ENCODE measurements at regions not wholly inside any gene's neighbourhood (a gene's known extent, or its start where the extent isn't known, plus 50 kb on each side); places are given as distances from the start of the nearest gene placed in this dataset.
A peak's percentile ranks its signal among the peaks of the same experiment; 100 is the strongest.
"Not testable (repeated sequence)": the region's sequence is repeated elsewhere in the genome, so short reads cannot be mapped to it uniquely, and the experiment has no call there.

DNA sequence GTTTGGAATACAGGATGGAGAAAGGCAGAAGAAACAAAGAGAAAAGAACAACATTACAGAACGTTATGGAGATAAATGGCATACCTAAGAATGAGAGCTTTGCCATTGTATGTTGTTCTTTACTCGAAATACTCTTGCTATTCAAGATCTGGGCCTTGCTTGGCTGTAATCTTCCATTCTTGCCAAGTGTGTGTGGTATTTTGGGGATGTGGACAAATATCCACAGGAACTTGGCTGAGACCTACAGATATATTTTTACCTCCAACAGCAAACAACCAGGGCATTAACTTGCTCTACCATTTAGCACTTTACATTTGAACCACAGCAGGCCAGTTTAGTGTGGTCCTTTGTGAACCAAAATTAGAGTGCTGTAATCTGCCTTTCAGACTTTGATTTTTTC is 76.3 kb downstream of the DKK1 start:
- TF ChIP-seq, protein P1, sequence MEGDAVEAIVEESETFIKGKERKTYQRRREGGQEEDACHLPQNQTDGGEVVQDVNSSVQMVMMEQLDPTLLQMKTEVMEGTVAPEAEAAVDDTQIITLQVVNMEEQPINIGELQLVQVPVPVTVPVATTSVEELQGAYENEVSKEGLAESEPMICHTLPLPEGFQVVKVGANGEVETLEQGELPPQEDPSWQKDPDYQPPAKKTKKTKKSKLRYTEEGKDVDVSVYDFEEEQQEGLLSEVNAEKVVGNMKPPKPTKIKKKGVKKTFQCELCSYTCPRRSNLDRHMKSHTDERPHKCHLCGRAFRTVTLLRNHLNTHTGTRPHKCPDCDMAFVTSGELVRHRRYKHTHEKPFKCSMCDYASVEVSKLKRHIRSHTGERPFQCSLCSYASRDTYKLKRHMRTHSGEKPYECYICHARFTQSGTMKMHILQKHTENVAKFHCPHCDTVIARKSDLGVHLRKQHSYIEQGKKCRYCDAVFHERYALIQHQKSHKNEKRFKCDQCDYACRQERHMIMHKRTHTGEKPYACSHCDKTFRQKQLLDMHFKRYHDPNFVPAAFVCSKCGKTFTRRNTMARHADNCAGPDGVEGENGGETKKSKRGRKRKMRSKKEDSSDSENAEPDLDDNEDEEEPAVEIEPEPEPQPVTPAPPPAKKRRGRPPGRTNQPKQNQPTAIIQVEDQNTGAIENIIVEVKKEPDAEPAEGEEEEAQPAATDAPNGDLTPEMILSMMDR (IDR thresholded peaks at IDR 0.05; ENCODE audit: low read depth, low read length): no peak
- in situ Hi-C loops (cut with HindIII; ENCODE audit: low sequenced_read_pairs): no loop called here
- DNase-seq (ENCODE audit: low read depth, low spot score): peak; percentile 62
- no peak overlapping the region for H3K4me3 ChIP-seq (ENCODE audit: low read depth, low read length)

DNA sequence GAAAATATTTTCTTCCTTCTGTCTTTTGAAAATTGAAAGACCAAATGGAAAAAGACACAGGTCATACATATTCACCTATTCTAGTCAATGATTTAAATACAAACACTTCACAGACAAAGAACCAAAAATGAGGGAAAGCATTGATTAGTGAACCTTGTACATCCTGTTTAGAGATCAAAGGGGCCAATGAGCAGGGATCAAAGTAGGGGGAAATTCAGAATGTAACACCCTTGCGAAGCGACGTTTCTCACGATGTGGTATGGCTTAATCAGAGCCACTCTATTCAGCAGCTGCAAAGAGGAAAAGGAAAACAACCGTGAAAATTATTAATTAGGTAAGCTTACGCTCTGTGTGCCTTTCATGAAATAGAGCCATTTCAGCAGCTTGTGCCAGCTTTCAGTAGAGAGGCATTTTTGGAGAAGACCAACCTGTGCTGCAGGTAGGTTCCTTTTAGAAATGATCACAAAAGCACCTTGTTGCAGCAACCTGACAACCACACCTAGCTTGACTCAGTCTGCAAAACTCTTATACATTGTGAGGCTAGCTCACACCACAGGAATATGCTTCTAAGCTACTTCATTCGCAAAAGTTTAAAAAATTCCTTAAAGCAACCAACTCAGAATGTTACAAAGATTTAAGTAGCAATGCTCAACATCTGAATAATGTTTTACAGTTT is 78.0 kb downstream of the DKK1 start:
- TF ChIP-seq, protein P1 (IDR thresholded peaks at IDR 0.05; ENCODE audit: low read depth, low read length): no peak
- no peak overlapping the region for H3K4me3 ChIP-seq (ENCODE audit: low read depth, low read length)
- no peak for DNase-seq (ENCODE audit: low read depth, low spot score)
- in situ Hi-C loops (cut with HindIII; ENCODE audit: low sequenced_read_pairs): no loop called here

DNA sequence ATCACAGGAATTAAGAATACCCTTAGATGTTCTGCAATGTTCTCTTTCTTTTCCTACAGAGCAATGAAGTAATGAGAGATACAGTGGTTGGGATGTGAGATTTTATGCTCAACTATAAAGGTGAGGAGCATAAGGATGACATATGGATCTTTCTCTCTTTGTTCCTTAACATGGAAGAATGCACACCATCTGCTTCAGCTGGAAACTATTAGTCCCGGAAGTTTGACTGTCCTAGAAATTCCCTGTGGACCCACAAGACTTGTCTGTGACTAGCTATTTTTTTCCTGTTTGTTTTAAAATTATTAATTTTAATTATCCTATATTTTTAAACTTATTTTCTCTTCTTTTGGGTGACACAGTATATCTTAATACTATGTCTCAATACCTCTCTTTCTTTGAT is 80.2 kb downstream of the DKK1 start:
- in situ Hi-C loops (cut with HindIII; ENCODE audit: low sequenced_read_pairs): no loop called here
- TF ChIP-seq, protein P1 (IDR thresholded peaks at IDR 0.05; ENCODE audit: low read depth, low read length): no peak
- no peak for DNase-seq (ENCODE audit: low read depth, low spot score)
- no peak overlapping the region for H3K4me3 ChIP-seq (ENCODE audit: low read depth, low read length)

DNA sequence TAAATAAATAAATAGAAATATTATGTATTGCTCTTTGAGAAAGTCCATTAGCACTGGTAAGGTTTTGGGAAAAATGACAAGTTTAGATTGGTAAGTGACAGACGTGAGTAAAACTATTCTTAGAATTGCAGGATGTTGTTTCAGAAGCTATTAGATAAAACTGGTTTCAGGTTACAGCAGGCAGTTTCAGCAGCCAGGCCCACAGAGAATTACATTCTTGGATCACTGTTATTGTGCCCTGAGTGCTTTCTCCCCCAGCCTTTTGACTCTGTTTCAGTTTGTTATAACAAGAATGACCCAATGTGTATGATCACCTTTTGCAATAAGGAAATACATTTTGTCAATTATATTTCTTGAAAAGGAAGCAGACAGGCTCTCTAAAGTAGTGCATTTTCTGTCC is 86.5 kb downstream of the DKK1 start:
- TF ChIP-seq, protein P1 (IDR thresholded peaks at IDR 0.05; ENCODE audit: low read depth, low read length): no peak
- DNase-seq (ENCODE audit: low read depth, low spot score): peak; percentile 37
- in situ Hi-C loops (cut with HindIII; ENCODE audit: low sequenced_read_pairs): no loop called here
- H3K4me3 ChIP-seq (ENCODE audit: low read depth, low read length): no peak overlapping the region

DNA sequence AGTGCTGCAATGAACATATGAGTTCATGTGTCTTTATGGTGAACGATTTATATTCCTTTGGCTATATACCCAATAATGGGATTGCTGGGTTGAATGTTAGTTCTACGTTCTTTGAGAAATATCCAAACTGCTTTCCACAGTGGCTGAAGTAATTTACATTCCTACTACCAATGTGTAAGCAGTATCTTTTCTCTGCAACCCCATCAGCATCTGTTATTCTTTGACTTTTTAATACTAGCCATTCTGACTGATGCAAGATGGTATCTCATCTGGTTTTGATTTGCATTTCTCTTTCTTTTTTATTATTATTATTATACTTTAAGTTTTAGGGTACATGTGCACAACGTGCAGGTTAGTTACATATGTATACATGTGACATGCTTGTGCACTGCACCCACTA is 89.7 kb downstream of the DKK1 start:
- in situ Hi-C loops (cut with HindIII; ENCODE audit: low sequenced_read_pairs); H3K4me3 ChIP-seq (ENCODE audit: low read depth, low read length); DNase-seq (ENCODE audit: low read depth, low spot score): not testable (repeated sequence)

DNA sequence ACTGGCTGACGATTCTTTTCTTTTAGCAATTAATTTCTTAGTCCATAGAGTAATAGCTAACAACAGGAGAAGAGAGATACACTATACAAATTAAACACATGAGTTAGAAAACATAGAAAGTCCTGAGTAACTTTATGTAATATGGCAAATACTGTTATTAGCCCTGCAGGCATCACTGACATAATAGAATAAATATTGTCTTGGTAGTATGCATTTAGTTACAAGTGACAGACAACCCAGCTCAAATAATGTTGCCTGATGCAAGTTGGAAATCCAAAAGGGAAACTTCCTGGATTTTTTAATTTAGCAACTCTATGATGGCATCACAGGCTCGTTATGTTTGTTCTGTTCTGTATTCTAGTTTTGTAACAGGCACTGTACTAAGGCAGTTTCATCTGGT is 95.1 kb downstream of the DKK1 start:
- no peak overlapping the region for H3K4me3 ChIP-seq (ENCODE audit: low read depth, low read length)
- in situ Hi-C loops (cut with HindIII; ENCODE audit: low sequenced_read_pairs): no loop called here
- no peak for DNase-seq (ENCODE audit: low read depth, low spot score)
- TF ChIP-seq, protein P1 (IDR thresholded peaks at IDR 0.05; ENCODE audit: low read depth, low read length): no peak

DNA sequence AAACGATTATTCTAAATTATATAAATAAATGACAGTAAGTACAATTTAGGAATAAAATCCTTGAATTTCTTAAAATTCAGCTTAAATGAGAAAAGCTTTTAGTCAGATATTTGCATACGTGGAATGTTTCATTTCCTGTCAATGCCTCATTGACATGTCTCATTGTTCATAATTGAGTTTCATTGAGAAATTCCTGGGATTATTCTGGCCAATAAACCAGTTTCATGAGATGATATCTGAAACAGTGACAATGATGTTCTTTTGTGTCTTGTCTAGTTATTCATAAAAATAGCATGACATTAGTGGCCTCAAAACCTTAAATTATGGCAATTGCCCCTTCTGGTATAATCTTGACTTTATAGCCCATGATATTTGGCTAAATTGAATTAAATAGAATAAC is 95.8 kb downstream of the DKK1 start:
- no peak for DNase-seq (ENCODE audit: low read depth, low spot score)
- no peak overlapping the region for H3K4me3 ChIP-seq (ENCODE audit: low read depth, low read length)
- in situ Hi-C loops (cut with HindIII; ENCODE audit: low sequenced_read_pairs): no loop called here
- TF ChIP-seq, protein P1 (IDR thresholded peaks at IDR 0.05; ENCODE audit: low read depth, low read length): no peak
